Gastroesophageal sphincter (tissue), 4 donors: ENCODE measurements at regions not wholly inside any gene's neighbourhood (a gene's known extent, or its start where the extent isn't known, plus 50 kb on each side); places are given as distances from the start of the nearest gene placed in this dataset.

Experiments used
- ATAC-seq: fragments of 150-250 bp; one replicate; pipeline ENCODE4 v1.9.1; 2016; ENCODE audit warnings: mild to moderate bottlenecking, moderate library complexity
- H3K27ac ChIP-seq, 4 donors: fragments of 200-600 bp; sonication (generic) in 3 of 4; 1 replicate in 3 of 4; 2 replicates in 1 of 4; pipeline ENCODE4 v1.5.1; 2016 to 2019
- H3K27me3 ChIP-seq: fragments of 200-600 bp; sonication (generic); one replicate; pipeline ENCODE4 v1.5.1; 2019
- H3K36me3 ChIP-seq, 2 donors: fragments of 200-600 bp; sonication (generic); one replicate each; pipeline ENCODE4 v1.5.1; 2019; ENCODE audit warnings: control low read depth in 1 of 2
- H3K4me1 ChIP-seq, 3 donors: fragments of 200-600 bp; sonication (generic); 1 replicate in 2 of 3; 2 replicates in 1 of 3; pipeline ENCODE4 v1.5.1; 2016 to 2019; ENCODE audit warnings: control low read depth in 2 of 3
- H3K4me3 ChIP-seq, 2 donors: fragments of 200-600 bp; sonication (generic); one replicate each; pipeline ENCODE4 v1.5.1; 2019; ENCODE audit warnings: mild to moderate bottlenecking in 1 of 2, moderate library complexity in 1 of 2
- H3K9me3 ChIP-seq, 3 donors: fragments of 200-600 bp; sonication (generic); one replicate each; pipeline ENCODE4 v1.5.1; 2017 to 2019; ENCODE audit warnings: control low read depth in 2 of 3
- EP300 ChIP-seq: sonication (generic); formaldehyde crosslinking; IDR thresholded peaks from one replicate; pipeline ENCODE4 v1.6.1; 2017; ENCODE audit warnings: antibody characterized with exemption, mild to moderate bottlenecking
- POLR2A ChIP-seq, 2 donors: fragments of 450-650 bp; IDR thresholded peaks; one replicate each; pipeline ENCODE4 v1.6.1; 2017; ENCODE audit warnings: antibody characterized with exemption in 2 of 2, mild to moderate bottlenecking in 2 of 2, moderate library complexity in 1 of 2
- POLR2AphosphoS5 ChIP-seq: sonication (generic); formaldehyde crosslinking; IDR thresholded peaks from one replicate; pipeline ENCODE4 v1.6.1; 2017; ENCODE audit warnings: antibody characterized with exemption
- WGBS, 2 donors: methylation state at CpG; one replicate each; pipeline ENCODE4 v1.1.5; 2018; ENCODE audit warnings: low coverage in 1 of 2; 5-methylcytosine and 5-hydroxymethylcytosine counted together
- TF ChIP-seq, protein P1 (sequence below), 4 experiments: fragments of 200-600 bp in 2 of 4; fragments of 450-650 bp in 2 of 4; sonication (generic) in 1 of 4; IDR thresholded peaks; one replicate each; pipeline ENCODE4 v1.5.1; 2017 to 2019; ENCODE audit warnings: antibody characterized with exemption in 4 of 4, mild to moderate bottlenecking in 2 of 4, moderate library complexity in 2 of 4

DNA sequence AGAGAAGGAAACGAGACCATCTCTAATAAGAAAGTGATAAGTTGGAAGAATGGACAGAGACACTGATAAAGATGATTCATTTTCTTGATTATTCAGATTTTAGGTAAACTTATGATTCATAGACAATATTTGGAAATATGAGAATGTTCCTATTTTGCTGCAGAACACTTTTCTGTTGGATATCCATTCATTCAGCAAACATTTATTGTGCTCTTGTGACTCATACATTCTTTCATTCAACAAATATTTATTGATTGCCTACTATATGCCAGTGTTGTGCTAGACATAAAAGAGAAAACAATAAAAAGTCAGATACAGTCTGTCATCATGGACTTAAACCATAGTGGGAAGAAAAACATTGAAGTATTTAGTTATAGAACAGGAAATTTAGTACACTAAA is 1232.0 kb downstream of the STIM2 start:
- Histone ChIP-seq H3K4me3 (no peak overlapping the region), H3K36me3 (no peaks in the 10 kb centered on the region), H3K4me1 (no peaks in the 10 kb centered on the region), H3K9me3 (no peaks in the 10 kb centered on the region), H3K27me3 (no peaks in the 10 kb centered on the region), H3K27ac (no peak overlapping the region)
- ATAC-seq: no peak
- whole genome bisulfite sequencing, 2 donors: 64 to 67% methylated on average over 1 of the region's 1 CpG
- TF ChIP-seq POLR2AphosphoS5 (no peak), EP300 (no peak), POLR2A (IDR thresholded peaks at IDR 0.05) (no peak)
- TF ChIP-seq, protein P1, sequence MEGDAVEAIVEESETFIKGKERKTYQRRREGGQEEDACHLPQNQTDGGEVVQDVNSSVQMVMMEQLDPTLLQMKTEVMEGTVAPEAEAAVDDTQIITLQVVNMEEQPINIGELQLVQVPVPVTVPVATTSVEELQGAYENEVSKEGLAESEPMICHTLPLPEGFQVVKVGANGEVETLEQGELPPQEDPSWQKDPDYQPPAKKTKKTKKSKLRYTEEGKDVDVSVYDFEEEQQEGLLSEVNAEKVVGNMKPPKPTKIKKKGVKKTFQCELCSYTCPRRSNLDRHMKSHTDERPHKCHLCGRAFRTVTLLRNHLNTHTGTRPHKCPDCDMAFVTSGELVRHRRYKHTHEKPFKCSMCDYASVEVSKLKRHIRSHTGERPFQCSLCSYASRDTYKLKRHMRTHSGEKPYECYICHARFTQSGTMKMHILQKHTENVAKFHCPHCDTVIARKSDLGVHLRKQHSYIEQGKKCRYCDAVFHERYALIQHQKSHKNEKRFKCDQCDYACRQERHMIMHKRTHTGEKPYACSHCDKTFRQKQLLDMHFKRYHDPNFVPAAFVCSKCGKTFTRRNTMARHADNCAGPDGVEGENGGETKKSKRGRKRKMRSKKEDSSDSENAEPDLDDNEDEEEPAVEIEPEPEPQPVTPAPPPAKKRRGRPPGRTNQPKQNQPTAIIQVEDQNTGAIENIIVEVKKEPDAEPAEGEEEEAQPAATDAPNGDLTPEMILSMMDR (IDR thresholded peaks at IDR 0.05): no peak

DNA sequence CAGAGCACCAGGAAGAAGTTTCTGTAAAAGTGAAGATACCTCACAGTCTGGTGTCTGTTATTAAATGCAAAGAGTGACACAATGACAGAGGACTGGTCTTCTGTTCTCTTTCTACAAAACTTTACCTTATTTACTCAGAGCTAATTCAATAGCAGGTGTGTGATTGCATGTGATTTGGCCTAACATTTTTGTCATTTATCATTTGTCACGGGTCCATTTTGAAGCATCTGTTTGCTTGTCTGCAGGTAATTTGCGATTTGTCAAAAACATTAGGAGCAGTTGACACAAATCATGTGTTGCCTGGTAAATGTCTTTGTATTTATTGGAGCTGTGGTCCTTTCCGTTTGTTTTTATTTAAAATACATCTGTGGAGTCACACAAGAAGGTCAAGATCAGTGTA is 1232.4 kb downstream of the STIM2 start:
- Histone ChIP-seq H3K9me3 (no peaks in the 10 kb centered on the region), H3K36me3 (no peaks in the 10 kb centered on the region), H3K27me3 (no peaks in the 10 kb centered on the region), H3K27ac (no peak overlapping the region), H3K4me1 (no peaks in the 10 kb centered on the region), H3K4me3 (no peak overlapping the region)
- TF ChIP-seq POLR2AphosphoS5: no peak
- no peak for ATAC-seq
- 46 to 64% methylated on average over 3 of the region's 3 CpGs for WGBS, 2 donors

DNA sequence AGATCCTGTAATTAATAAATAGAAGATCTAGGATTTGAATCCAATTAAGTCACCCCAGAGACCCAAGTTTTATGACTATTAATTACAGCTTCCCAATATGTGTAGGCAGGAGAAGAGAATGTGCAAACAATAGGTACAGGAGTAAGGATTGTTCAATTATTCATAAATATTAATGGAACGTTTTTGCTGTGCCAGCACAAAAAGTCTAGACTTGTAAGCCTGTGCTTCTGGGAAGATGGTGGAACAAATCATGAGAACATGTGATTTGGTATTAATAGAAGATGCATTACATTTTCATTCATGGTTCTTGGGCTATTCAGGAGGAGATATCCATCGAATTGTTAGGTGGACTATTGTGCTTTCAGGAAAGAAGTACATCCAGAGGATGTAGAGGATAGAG is 1240.9 kb downstream of the STIM2 start:
- ATAC-seq: no peak

DNA sequence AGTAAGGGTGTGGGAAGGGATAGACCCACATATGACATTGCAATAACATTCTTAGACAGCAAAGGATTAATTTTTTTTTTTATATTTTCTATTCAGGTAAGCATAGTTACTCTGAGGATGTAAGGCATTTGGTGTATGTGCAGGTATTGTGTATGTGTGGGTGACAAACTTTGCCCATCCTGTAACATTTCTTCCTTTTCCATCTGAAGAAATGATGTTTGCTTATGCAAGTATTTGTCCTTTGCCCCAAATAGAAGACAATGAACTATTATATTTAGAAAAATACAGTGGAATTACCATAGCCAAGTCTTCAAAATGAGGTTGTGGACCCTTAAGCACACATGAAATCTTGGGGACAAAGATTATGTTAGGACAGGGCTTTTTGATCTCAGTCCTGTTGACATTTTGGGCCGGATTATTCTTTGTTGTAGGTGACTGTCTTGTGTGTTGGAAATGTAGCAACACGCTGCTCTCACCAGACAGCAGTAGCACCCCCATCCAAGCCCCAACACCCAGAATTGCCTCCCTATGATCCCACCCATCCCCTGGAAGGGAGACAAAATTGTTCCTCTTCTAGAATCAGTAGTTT is 1244.7 kb downstream of the STIM2 start:
- H3K27ac ChIP-seq: no peak overlapping the region
- WGBS, 2 donors: 81 to 83% methylated on average over 2 of the region's 2 CpGs
- no peak for ATAC-seq

More for the DNA sequence above, 1240.9 kb downstream of the STIM2 start:
- Histone ChIP-seq H3K4me3 (no peak overlapping the region), H3K9me3 (no peaks in the 10 kb centered on the region), H3K4me1 (no peaks in the 10 kb centered on the region), H3K27me3 (no peaks in the 10 kb centered on the region), H3K36me3 (no peaks in the 10 kb centered on the region), H3K27ac (no peak overlapping the region)
- 70 to 71% methylated on average over 1 to 2 of the region's 2 CpGs for WGBS, 2 donors
- TF ChIP-seq, protein P1 (IDR thresholded peaks at IDR 0.05): no peak
- TF ChIP-seq POLR2A (IDR thresholded peaks at IDR 0.05) (no peak), EP300 (no peak), POLR2AphosphoS5 (no peak)

DNA sequence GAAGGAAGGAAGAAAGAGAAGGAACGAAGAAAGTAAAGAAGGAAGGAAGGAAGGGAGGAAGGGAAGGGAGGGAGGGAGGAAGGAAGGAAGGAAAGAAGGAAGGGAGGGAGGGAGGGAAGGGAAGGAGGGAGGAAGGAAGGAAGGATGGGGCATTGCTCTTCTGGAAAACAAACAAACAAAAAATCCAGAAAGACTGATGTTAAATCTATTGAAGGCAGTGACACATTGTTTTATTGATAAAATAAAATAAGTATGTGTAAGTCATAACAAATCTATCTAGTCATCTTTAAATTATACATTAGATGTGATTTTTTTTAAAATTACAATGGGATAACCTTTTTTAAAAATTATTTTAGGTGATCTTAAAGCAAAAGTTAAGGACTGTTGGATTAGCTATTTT is 1245.5 kb downstream of the STIM2 start:
- Histone ChIP-seq H3K27me3 (no peaks in the 10 kb centered on the region), H3K4me3 (no peak overlapping the region), H3K27ac (no peak overlapping the region), H3K9me3 (no peaks in the 10 kb centered on the region), H3K36me3 (no peaks in the 10 kb centered on the region), H3K4me1 (no peaks in the 10 kb centered on the region)
- no peak for ATAC-seq
- TF ChIP-seq POLR2A (IDR thresholded peaks at IDR 0.05) (no peak), POLR2AphosphoS5 (no peak), EP300 (no peak)
- TF ChIP-seq, protein P1 (IDR thresholded peaks at IDR 0.05): no peak
- 67% methylated on average over 1 of the region's 1 CpG; no CpG with 5 or more reads in 1 of the 2 donors for WGBS, 2 donors

More for the DNA sequence above, 1244.7 kb downstream of the STIM2 start:
- no peak overlapping the region for H3K4me3 ChIP-seq
- TF ChIP-seq POLR2A (IDR thresholded peaks at IDR 0.05): no peak
- TF ChIP-seq, protein P1 (IDR thresholded peaks at IDR 0.05): no peak
- TF ChIP-seq EP300: no peak
- no peak for TF ChIP-seq POLR2AphosphoS5
- no peaks in the 10 kb centered on the region for H3K4me1 ChIP-seq
- no peaks in the 10 kb centered on the region for H3K9me3 ChIP-seq
- no peaks in the 10 kb centered on the region for H3K36me3 ChIP-seq
- H3K27me3 ChIP-seq: no peaks in the 10 kb centered on the region
